Germinal center (tissue), 1 donor: ENCODE measurements at regions not wholly inside any gene's neighbourhood (a gene's known extent, or its start where the extent isn't known, plus 50 kb on each side); places are given as distances from the start of the nearest gene placed in this dataset.

Source experiments
- DNase-seq: peaks from one replicate; pipeline ENCODE4 v3.0.0; 2012; ENCODE audit warnings: mixed read lengths, low spot score

DNA sequence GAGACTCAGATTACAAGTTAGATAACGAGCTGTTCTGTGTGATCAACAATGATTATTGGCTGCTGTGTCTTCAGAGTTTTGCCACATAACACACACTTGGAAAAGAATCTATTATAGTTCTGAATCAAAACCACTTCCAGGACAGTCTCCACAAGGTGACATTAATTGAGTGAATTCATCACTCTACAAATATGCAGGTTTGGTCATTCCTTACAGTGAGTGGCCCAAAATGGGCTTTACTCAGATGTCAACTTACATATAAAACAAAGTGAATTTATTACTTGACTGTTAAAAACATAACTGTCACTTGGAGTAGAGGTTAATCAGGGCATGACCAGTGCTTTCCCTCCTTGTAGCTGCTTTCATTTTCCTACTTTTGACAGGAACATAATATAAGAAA is 984.3 kb downstream of the REEP3 start:
- no peak for DNase-seq

DNA sequence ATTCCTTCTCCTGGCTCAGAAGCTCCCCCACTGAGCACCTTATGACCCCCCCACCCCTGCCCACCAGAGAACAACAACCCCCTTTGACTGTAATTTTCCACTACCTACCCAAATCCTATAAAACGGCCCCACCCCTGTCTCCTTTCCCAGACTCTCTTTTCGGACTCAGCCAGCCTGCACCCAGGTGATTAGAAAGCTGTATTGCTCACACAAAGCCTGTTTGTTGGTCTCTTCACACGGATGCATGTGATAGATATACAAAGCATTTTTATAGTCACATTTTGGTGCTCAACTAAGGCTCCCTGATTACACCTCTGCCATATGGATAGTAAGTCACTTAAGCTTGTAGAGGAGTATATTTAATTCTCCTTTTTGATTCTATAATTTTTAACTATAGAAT is 985.8 kb downstream of the REEP3 start:
- DNase-seq = no peak

DNA sequence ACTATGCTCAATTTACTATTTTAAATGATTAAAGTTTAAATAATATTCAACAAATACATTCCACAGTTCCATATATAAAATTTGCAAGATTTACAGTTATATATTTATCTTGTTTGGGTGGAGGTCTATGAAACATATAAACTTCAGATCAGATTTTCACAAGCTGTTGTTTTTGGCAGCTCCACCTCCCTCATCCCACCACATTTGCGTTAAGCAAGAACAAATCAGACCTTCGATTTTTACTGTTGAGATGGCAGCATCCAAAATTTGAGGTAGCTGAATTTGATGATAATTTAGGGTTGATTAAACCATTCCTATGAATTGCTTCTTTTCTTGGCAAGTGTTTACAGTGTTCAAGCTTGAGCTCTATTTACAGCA is 986.4 kb downstream of the REEP3 start:
- DNase-seq = no peak

DNA sequence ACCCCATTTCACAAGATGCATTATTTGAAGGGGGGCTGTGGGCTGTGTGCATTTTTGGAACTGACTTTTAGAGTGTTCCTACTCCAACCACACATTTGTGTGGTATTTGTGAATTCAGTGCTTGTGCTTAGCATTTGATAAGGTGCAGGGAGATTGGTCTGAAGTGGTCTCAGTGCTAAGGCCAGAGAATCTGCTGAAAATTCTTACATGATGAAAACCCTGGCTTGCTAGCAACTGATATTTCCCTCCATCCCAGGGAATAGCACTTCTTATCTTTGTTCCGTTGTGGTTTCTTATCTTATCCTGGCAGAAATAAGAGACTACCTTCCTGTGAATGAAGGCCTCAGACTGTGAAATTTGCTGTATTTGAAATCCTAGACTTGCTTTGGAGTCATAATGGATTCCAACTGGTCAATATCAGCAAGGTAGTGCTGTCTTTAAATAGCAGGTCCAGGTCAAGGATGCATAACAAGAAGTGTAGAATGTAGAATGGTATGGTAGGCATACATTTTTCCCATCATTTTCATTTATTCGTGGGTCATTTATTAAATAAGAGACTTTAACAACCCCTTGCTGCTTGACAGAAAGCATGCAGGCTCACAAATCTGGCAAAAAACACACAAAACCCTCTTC is 986.9 kb downstream of the REEP3 start:
- no peak for DNase-seq

DNA sequence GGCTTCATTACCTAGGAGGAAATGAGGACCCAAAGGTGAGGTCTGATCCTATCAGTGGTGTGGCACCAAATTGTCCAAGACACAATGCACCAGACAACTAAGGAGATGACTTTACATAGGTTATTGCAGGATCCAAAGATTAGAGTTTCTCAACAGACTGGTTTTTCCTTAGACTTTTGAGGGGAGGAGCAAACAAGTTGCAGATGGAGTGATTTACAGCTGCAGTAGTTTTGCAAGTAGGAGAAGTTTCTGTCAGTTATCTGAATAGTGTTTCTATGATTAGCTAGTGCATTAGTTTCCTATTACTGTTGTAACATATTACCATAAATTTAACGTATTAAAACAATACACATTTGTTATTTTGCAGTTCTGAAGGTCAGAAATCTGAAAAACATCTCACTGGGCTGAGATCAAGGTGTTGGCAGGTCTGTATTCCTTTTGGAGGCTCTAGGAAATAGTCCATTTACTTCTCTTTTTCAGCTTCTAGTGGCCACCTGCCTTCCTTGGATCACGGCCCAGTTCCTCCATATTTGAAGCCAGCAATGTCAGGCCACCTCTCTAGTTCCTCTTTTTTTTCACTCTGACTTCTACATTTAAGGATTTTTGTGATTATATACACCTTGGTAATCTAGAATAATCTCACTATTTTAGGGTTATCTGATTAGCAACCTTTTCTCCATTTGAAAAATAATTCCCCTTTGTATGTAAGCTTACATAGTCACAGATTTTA is 994.9 kb downstream of the REEP3 start:
- DNase-seq = no peak

DNA sequence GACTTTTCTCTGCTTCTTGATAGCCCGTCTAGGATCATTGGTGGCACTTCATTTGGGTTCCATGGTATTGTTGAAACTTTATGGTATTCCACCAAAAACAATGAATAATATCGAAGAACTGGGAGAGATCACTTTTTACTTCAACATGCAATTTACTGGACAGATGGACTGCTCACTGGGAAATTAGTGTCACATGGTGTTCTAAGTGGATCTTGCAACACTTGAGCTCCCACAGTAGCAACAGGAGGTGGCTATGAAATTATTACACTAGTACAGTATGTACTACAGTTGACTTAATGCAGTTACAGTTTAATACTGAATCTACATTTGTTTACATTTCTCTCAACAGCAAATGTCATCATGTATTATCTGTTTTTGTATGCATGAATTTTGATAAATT is 997.3 kb downstream of the REEP3 start:
- no peak for DNase-seq

DNA sequence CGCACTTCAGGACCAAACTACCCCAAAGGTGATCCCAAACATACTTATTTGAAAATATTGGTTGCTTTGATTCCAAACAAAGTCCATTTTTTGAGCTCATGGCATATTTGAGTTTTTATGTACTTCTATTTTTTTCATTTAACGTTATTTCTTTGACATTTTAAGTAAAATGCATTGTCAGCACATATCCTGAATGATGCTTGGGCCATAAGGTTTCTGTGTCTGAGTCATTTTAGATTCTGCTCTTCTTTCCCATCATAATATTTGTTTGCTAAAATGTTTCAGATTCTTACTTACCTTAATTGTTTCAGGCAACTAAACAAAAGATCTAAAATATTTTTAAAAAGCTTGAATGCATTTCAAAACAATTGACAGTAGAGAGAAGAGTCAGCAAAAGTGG is 998.2 kb downstream of the REEP3 start:
- no peak for DNase-seq

DNA sequence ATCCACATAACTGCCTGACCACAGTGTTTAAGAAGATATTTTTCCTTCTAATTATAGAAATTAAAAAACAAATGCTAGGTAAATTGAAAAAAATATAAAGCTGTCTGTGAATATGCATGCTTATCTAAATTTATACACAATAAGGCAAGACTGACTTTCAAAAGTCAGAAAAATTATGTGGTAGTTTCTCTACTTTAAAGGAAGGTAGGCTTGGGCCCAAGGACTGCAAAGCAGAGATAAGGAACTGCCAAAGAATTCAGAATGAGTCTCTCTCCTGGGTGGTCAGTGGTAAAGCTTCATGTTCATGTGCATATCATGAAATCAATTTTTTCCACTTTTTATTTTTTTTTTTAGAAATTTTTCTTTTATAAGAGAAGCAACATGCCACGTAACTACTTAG is 998.6 kb downstream of the REEP3 start:
- no peak for DNase-seq

DNA sequence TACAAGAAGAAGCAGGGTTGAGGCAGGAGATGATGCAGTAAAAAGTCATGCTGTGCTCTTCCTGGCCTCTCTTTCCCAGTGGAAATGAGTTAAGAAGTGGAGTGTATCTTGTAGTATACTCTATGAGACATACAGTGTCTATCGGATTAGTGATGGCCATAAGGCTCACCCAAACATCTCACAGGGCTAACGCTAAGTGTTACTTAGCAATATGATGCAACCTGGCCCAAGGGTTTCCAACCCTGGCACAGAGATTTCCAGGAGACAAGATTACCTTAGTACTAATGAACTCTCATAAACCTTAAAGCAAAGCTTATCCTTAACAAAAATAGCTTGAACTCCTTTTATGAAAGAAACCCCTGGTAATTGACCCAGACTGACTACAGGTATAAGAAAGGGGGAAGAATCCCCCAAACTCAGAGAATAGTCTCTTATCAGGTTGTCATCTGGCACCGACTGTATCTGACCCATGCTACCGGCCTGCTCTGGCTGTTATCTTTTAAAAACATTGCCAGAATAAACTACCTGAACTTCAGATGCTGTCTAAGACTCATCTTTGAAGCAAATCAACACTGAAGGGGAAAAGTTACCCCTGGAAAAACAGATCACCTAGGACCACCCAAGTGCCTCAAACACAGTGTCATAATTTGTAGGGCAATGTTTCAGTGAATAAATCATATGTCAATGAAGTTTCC is 1002.0 kb downstream of the REEP3 start:
- no peak for DNase-seq

DNA sequence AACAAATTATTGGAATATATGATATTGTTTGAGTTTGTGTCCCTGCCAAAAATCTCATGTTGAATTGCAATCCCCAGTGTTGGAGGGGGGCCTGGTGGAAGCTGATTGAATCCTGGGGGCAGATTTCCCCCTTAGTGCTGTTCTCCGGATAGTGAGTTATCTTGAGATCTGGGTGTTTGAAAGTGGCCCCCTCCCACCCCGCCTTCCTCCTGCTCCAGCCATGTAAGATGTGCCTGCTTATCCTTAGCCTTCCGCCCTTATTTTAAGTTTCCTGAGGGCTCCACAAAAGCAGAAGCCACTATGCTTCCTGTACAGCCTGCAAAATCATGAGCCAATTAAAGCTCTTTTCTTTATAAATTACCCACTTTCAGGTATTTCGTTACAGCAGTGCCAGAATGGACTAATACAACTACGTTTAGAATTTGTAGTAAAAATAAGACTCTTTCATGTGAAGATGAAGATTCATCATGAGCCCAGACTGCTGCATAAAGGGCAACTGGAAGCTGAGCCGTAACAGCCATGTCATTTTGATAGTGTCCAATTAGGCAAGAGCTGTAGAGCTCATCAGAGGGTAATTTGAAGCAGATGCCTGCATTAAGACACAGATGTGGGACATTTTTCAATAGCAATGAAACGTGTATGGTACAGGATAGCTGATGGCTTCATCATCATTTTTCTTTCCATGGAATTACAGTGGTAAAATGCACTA is 1007.2 kb downstream of the REEP3 start:
- no peak for DNase-seq

DNA sequence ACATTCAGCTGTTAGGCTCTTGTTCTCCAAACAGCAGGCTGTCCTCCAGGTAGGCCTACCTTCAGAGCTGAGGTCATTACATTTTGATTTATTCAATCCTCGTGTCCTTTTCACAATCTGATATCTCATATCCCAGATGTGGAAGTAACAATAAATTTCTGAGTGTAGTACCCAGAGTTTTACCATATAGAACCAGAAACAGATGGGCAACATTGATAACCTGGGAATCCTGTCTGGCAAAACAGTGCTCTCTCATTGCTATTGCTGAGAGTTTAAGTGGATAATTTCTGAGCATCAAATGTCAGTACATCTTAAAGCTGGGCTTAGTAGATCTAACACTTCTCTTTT is 1007.8 kb downstream of the REEP3 start:
- DNase-seq = no peak

DNA sequence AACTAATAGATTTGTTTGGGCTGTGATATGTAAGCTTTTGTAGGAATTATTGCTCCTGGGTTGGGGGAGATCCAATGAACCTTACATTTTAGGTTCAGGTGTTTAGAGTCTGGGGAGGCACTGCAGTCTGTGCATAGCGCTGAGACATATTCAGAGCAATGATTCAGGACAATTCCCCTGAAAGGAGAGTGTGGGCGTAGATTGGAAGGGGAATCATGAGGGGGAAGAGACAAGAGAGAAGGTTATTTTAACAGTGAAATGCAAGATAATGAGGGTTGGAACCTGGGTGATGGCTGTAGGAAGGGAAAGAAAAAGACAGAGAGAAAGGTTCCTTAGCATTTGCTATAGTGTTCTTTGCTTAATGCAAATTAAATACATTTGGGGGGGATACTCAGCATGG is 1013.4 kb downstream of the REEP3 start:
- no peak for DNase-seq

DNA sequence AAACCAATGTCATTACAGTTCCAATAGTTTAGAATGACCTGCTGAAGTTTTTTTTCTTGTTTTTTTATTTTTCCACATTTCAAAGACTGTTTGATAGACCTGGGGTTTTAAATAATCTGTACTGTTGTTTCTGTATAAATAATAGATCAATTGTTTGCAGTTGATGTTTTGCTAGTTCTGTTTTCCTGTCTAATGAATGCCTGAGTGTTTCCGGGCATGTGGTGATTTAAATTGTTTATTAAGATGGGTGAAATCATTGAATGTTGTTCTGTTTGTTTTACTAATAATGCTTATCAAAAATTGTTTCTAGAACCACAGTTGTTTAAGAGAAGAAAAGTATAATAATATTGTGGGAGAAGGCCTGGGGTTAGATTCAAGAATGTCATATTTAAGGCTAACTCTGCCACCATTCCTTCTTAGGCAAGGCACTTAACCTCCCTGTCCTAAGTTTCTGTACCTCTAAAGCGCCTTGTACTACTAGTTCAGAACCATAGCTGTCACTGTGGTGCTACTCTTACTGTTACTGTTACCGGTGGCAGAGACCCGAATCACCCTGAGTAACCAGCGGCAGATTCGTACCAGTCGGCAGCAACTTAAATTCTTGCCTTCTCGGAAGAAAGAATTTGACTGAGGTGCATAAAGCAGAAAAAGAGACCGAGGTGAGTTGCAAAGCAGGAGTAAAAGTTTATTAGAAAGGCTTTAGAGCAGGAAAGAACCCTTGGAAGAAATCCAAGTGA is 1014.1 kb downstream of the REEP3 start:
- DNase-seq = no peak

DNA sequence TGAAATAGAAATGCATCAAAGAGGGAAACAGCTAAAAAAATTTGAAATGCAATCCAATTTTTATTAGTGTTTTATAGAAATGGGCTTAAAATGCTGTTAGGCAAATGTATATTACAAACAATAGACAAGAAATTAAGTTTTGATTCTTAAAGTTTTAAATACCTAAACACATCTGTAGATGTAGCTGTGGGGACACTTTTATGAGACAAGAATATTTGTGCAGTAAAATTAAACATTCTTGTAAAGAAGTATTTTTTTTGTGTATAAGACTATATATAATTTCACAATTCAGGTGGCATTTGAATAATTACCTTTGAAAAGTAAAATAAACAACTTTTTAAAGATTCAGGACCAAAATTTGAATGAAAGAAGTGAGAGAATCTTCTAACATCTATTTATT is 1015.9 kb downstream of the REEP3 start:
- DNase-seq = no peak

DNA sequence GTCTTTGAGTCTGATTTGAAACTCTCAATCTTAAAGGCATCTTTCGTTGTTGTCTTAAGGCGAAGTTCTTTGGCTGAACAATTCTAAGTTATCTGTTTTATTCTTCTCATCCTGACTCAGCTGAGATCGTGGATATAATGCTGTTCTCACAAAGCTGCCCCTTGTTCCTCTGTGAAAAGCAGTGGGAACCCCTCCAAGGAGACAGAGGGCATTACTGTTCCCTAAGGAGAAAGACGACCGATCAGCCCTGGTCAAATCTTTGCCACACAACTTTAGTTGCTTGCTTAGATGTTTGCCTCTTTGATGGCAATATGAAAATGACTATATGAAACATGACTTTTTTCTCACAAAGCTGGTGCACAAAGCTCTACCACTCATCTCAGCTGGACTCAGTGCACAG is 1016.7 kb downstream of the REEP3 start:
- no peak for DNase-seq

DNA sequence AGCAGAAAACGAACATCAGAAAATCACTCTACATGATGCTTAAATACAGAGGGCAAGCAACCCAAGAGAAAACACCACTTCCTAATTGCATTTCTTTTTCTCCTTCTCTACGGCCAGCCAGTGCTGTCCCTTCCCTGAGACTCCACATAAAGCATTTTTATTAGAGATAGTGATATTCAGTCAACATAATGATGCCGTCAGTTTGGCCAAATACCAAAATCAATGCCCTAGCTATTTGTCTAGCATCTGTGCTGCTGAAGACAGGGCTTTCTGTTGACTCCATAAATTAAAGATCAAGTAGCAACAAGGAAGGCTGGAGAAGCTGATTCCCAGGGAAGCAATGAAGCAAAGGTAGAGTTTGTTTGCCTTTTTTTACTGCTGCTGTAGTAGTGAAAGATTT is 1024.9 kb downstream of the REEP3 start:
- no peak for DNase-seq

DNA sequence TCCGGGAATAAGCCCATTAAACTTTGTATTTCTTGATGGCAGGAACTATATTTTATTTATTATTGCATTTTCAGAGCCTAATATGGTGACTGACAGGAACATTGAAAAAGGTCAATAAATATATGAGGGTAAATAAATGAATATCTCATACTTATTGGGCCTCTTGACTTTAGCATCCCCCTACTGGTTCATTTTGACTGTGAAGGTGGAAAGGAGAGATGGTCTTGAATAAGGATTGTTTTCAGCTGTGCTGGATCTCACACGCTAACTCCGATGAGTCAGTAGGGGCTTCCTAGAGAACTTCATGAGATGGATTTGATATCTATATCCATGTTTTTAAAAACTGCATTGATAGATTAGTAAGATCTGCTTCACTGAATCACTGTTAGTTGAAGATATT is 1026.0 kb downstream of the REEP3 start:
- DNase-seq = no peak

DNA sequence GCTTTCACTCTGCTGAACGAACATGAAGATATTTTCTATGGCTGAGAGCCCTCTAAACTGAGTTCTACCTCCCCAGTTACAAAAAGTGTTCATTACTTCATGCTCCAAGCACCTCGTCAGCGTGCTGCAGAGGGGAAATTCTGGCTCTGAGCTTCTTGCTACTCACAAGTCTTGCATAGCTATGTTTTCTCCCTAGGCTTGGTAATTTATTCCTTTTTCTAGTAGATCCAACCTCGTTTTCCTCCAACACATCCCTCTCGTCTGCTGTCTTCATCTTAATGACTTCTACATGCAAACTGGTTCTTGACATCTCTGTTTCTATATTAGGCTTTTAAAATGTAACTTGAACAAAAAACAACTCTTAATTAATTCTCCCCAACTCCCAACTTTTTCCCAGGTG is 1034.5 kb downstream of the REEP3 start:
- DNase-seq = no peak

DNA sequence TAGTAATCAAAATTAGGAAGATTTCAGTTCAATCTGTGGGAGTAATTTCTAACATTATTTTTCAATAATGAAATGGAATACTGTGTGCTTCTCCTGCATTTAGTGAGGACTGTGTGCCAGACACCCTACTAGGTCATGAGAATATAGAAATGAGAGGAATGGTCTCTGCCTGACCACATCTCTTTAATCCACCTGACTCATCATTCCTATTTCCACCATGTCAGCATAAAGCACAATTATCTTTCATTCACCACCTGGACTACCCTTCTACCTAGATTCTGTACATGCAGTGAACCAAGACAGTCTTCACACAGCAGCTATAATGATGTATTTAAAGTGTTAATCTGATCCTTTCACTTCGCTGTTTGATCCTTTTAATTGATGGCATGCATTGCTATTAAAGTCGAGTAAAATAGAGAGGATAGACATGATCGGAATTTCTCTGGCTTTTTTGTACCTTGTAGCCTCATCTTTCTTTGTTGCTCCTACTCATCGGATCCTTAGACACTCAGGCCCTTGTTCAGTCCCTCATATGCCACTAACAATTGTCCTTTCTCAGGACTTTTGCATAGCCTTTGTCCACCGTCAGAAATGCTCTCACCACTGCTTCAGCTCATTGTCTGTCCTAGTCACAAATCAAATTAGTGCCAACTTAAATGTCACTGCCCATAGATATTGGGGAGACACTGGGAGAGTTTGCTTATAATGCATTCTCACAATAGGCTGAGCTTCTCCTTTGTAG is 1037.1 kb downstream of the REEP3 start:
- DNase-seq = no peak

DNA sequence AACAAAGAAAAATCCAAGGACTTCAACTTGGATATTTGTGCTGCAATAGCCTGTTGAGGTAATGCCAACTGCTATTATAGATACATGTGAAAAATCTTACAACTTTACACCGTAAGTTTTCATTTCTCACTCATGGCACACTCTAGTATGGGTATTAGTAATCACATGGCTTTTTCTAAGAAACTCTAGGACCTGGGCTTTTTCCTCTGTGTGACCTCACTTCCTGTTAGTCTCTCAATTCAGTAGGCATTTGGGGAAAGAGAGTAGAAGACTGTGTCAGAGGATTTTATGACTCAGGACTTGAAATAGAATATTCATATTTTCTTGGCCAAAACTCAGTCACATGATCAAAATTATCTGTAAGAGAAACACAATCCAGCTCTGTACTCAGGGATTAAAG is 1049.9 kb downstream of the REEP3 start:
- DNase-seq = no peak

DNA sequence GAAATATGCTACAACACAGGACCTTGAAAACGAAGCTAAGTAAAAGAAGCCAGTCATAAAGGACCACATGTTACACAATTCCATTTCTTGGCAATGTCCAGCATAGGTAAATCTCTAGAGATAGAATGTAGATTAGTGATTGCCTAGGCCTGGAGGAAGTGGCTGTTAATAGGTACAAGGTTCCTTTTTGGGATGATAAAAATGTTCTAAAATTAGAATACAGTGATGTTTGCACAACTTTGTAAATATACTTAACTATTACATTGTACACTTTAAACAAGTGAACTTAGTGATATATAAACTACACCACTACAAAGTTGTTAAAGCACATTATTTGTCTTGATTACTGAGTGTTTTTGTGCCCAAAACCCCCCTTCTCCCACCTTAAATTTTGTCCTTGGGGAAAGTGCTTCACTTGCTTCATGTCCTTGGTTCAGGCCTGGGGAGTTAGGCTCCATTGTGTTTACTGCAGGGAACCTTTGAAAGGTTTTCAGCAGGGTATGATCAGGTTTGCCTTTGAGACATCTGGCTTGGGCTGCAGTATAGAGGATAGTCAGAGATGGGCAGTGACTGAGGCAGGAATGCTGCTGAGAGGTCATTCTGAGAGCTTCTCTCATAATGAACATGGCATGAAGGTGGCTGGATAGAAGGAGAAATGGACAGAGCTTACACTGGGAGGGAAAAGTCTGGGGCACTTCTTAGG is 1052.6 kb downstream of the REEP3 start:
- DNase-seq = no peak
